H9 (cell line): ENCODE measurements at regions not wholly inside any gene's neighbourhood (a gene's known extent, or its start where the extent isn't known, plus 50 kb on each side); places are given as distances from the start of the nearest gene placed in this dataset.

Experiments used
- DNase-seq: peaks from one replicate; pipeline ENCODE4 v3.0.0-alpha.2; 2017
- H2AFZ ChIP-seq: one replicate; pipeline ENCODE4 v1.6.1; 2013; ENCODE audit warnings: mild to moderate bottlenecking, low read length, control low read depth, moderate library complexity
- H2AK5ac ChIP-seq: 2 replicates; pipeline ENCODE4 v1.6.1; 2013; ENCODE audit warnings: low read length, control low read depth, mixed read lengths; ENCODE audit not compliant: insufficient read length
- H2BK120ac ChIP-seq: one replicate; pipeline ENCODE4 v1.6.1; 2013; ENCODE audit warnings: low read depth, mild to moderate bottlenecking, low read length, control low read depth, inconsistent platforms; ENCODE audit not compliant: poor library complexity, severe bottlenecking
- H2BK12ac ChIP-seq: 2 replicates; pipeline ENCODE4 v1.6.1; 2013; ENCODE audit warnings: low read length, control low read depth, mixed read lengths, low read depth; ENCODE audit not compliant: insufficient read length
- H2BK15ac ChIP-seq: 2 replicates; pipeline ENCODE4 v1.6.1; 2013; ENCODE audit warnings: low read depth, low read length, control low read depth
- H2BK20ac ChIP-seq: one replicate; pipeline ENCODE4 v1.6.1; 2013; ENCODE audit warnings: low read depth, mild to moderate bottlenecking, low read length, control low read depth, inconsistent platforms; ENCODE audit not compliant: poor library complexity, severe bottlenecking
- H2BK5ac ChIP-seq: 2 replicates; pipeline ENCODE4 v1.6.1; 2013; ENCODE audit warnings: low read length, control low read depth, mixed read lengths; ENCODE audit not compliant: insufficient read length
- H3K14ac ChIP-seq: 2 replicates; pipeline ENCODE4 v1.6.1; 2013; ENCODE audit warnings: low read length, control low read depth; ENCODE audit not compliant: insufficient read depth
- H3K18ac ChIP-seq: 2 replicates; pipeline ENCODE4 v1.6.1; 2013; ENCODE audit warnings: low read depth, mild to moderate bottlenecking, mixed read lengths, low read length, control low read depth; ENCODE audit not compliant: insufficient read length
- H3K23ac ChIP-seq: 2 replicates; pipeline ENCODE4 v1.6.1; 2013; ENCODE audit warnings: low read length, control low read depth, mixed read lengths, low read depth; ENCODE audit not compliant: insufficient read length
- H3K23me2 ChIP-seq: 2 replicates; pipeline ENCODE4 v1.6.1; 2013; ENCODE audit warnings: low read depth, mild to moderate bottlenecking, mixed read lengths, low read length, control low read depth; ENCODE audit not compliant: insufficient read length, poor library complexity, severe bottlenecking
- H3K27ac ChIP-seq: 2 replicates; pipeline ENCODE4 v1.5.1; 2013; ENCODE audit warnings: low read length, control low read depth, mixed read lengths, low read depth; ENCODE audit not compliant: insufficient read length
- H3K27me3 ChIP-seq: 2 replicates; pipeline ENCODE4 v1.6.1; 2013; ENCODE audit warnings: low read length, control low read depth, inconsistent platforms; ENCODE audit not compliant: insufficient read depth
- H3K4ac ChIP-seq: 2 replicates; pipeline ENCODE4 v1.6.1; 2013; ENCODE audit warnings: low read depth, mild to moderate bottlenecking, control low read depth, inconsistent platforms, low read length, moderate library complexity
- H3K4me1 ChIP-seq: 2 replicates; pipeline ENCODE4 v1.6.1; 2013; ENCODE audit warnings: low read length, control low read depth, inconsistent platforms; ENCODE audit not compliant: insufficient read depth
- H3K4me2 ChIP-seq: 2 replicates; pipeline ENCODE4 v1.6.1; 2013; ENCODE audit warnings: low read length, control low read depth, mixed read lengths; ENCODE audit not compliant: insufficient read length, insufficient read depth
- H3K56ac ChIP-seq: 2 replicates; pipeline ENCODE4 v1.6.1; 2013; ENCODE audit warnings: low read depth, mild to moderate bottlenecking, mixed read lengths, low read length, control low read depth; ENCODE audit not compliant: insufficient read length
- H3K79me1 ChIP-seq: 2 replicates; pipeline ENCODE4 v1.6.1; 2013; ENCODE audit warnings: low read depth, mild to moderate bottlenecking, moderate library complexity, low read length, control low read depth, inconsistent platforms; ENCODE audit not compliant: insufficient read depth, poor library complexity, severe bottlenecking
- H3K79me2 ChIP-seq: 2 replicates; pipeline ENCODE4 v1.6.1; 2013; ENCODE audit warnings: low read length, control low read depth, inconsistent platforms; ENCODE audit not compliant: insufficient read depth
- H3K9ac ChIP-seq: 2 replicates; pipeline ENCODE4 v1.6.1; 2013; ENCODE audit warnings: low read length, control low read depth, mixed read lengths; ENCODE audit not compliant: insufficient read length; ENCODE audit errors: extremely low read depth
- H3K9me3 ChIP-seq: one replicate; pipeline ENCODE4 v1.6.1; 2013; ENCODE audit warnings: low read depth, low read length, inconsistent platforms; ENCODE audit not compliant: control insufficient read depth
- H3T11ph ChIP-seq: one replicate; pipeline ENCODE4 v1.6.1; 2013; ENCODE audit warnings: mild to moderate bottlenecking, low read length, control low read depth, inconsistent platforms
- H4K20me1 ChIP-seq: one replicate; pipeline ENCODE4 v1.6.1; 2013; ENCODE audit not compliant: control insufficient read depth, insufficient read length, insufficient read depth
- H4K5ac ChIP-seq: 2 replicates; pipeline ENCODE4 v1.6.1; 2013; ENCODE audit warnings: low read depth, mild to moderate bottlenecking, mixed read lengths, low read length, control low read depth; ENCODE audit not compliant: insufficient read length
- H4K8ac ChIP-seq: replicated peaks from 2 replicates; pipeline ENCODE4 v1.6.1; 2013; ENCODE audit warnings: low read length, control low read depth, mixed read lengths, low read depth; ENCODE audit not compliant: insufficient read length
- H4K91ac ChIP-seq: 2 replicates; pipeline ENCODE4 v1.6.1; 2013; ENCODE audit warnings: low read depth, mild to moderate bottlenecking, moderate library complexity, mixed read lengths, low read length, control low read depth; ENCODE audit not compliant: insufficient read length
- H3K27ac Mint-ChIP-seq, 3 experiments: 2 replicates in 2 of 3; 3 replicates in 1 of 3; pipeline ENCODE4 v1.8.0; 2020 to 2021; ENCODE audit warnings: mixed read lengths in 3 of 3, mild to moderate bottlenecking in 1 of 3, moderate library complexity in 1 of 3
- H3K27me3 Mint-ChIP-seq: 2 replicates; pipeline ENCODE4 v1.8.0; 2021; ENCODE audit warnings: low read depth, mild to moderate bottlenecking, moderate library complexity, mixed read lengths
- H3K36me3 Mint-ChIP-seq, 3 experiments: 2 replicates in 2 of 3; 3 replicates in 1 of 3; pipeline ENCODE4 v1.8.0; 2020 to 2021; ENCODE audit warnings: low read depth in 3 of 3, mixed read lengths in 3 of 3; ENCODE audit not compliant: insufficient read depth in 1 of 3
- H3K4me1 Mint-ChIP-seq, 2 experiments: 2 replicates each; pipeline ENCODE4 v1.8.0; 2020; ENCODE audit warnings: mixed read lengths in 2 of 2
- H3K4me3 Mint-ChIP-seq, 2 experiments: 2 replicates in 1 of 2; 3 replicates in 1 of 2; pipeline ENCODE4 v1.8.0; 2020 to 2021; ENCODE audit warnings: mild to moderate bottlenecking in 2 of 2, mixed read lengths in 2 of 2, moderate library complexity in 1 of 2
- H3K9me3 Mint-ChIP-seq, 2 experiments: 2 replicates in 1 of 2; 3 replicates in 1 of 2; pipeline ENCODE4 v1.8.0; 2020; ENCODE audit warnings: mild to moderate bottlenecking in 2 of 2, mixed read lengths in 2 of 2, moderate library complexity in 1 of 2
- TF ChIP-seq, protein P1 (sequence below): fragments of 200-600 bp; sonication (generic); conservative IDR thresholded peaks from 3 replicates; pipeline ENCODE4 v1.8.0; 2021; ENCODE audit warnings: antibody characterized with exemption, mild to moderate bottlenecking

GRCh38 chr13:67366533-67366932 is 136.4 kb upstream of the PCDH9 start:
- H3K4ac ChIP-seq: no peak overlapping the region
- no peak overlapping the region for H4K91ac ChIP-seq
- no peaks in the 10 kb centered on the region for H3K23me2 ChIP-seq
- H2BK12ac ChIP-seq: no peak overlapping the region
- H3K9ac ChIP-seq: no peak overlapping the region
- no peak overlapping the region for H3K18ac ChIP-seq
- Mint-ChIP-seq H3K9me3 (no peaks in the 10 kb centered on the region), H3K4me3 (no peak overlapping the region), H3K36me3 (no peaks in the 10 kb centered on the region), H3K27me3 (no peaks in the 10 kb centered on the region), H3K27ac (no peak overlapping the region), H3K4me1 (no peaks in the 10 kb centered on the region)
- H3K27ac ChIP-seq: no peak overlapping the region
- no peak overlapping the region for H2AFZ ChIP-seq
- no peak overlapping the region for H3K14ac ChIP-seq
- no peak overlapping the region for H3K56ac ChIP-seq
- no peak overlapping the region for H2BK20ac ChIP-seq
- no peak overlapping the region for H3T11ph ChIP-seq
- H4K20me1 ChIP-seq: no peaks in the 10 kb centered on the region
- TF ChIP-seq, protein P1, sequence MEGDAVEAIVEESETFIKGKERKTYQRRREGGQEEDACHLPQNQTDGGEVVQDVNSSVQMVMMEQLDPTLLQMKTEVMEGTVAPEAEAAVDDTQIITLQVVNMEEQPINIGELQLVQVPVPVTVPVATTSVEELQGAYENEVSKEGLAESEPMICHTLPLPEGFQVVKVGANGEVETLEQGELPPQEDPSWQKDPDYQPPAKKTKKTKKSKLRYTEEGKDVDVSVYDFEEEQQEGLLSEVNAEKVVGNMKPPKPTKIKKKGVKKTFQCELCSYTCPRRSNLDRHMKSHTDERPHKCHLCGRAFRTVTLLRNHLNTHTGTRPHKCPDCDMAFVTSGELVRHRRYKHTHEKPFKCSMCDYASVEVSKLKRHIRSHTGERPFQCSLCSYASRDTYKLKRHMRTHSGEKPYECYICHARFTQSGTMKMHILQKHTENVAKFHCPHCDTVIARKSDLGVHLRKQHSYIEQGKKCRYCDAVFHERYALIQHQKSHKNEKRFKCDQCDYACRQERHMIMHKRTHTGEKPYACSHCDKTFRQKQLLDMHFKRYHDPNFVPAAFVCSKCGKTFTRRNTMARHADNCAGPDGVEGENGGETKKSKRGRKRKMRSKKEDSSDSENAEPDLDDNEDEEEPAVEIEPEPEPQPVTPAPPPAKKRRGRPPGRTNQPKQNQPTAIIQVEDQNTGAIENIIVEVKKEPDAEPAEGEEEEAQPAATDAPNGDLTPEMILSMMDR: peak; percentile 39; the same call in 2 of the 3 replicates
- H3K4me1 ChIP-seq: no peaks in the 10 kb centered on the region
- H4K8ac ChIP-seq: no peak overlapping the region
- H2AK5ac ChIP-seq: no peak overlapping the region
- no peak overlapping the region for H3K23ac ChIP-seq
- no peaks in the 10 kb centered on the region for H3K79me1 ChIP-seq
- H3K9me3 ChIP-seq: no peaks in the 10 kb centered on the region
- no peaks in the 10 kb centered on the region for H3K27me3 ChIP-seq
- DNase-seq: no peak
- H2BK5ac ChIP-seq: no peak overlapping the region
- no peak overlapping the region for H2BK120ac ChIP-seq
- no peak overlapping the region for H2BK15ac ChIP-seq
- H3K4me2 ChIP-seq: no peak overlapping the region
- no peak overlapping the region for H4K5ac ChIP-seq
- no peaks in the 10 kb centered on the region for H3K79me2 ChIP-seq
